Endothelial cell of umbilical vein (primary cell): ENCODE measurements at regions not wholly inside any gene's neighbourhood (a gene's known extent, or its start where the extent isn't known, plus 50 kb on each side); places are given as distances from the start of the nearest gene placed in this dataset.
"Not testable (repeated sequence)": the region's sequence is repeated elsewhere in the genome, so short reads cannot be mapped to it uniquely, and the experiment has no call there.

Experiments
- BruUV-seq: library from RNA; stranded (reverse); fragments of 400-500 nt; replicated peaks from 2 replicates; lab custom pipeline; 2021; lab: Mats Ljungman, UMichigan
- CTCF ChIA-PET: fragments of 300-600, 350-600 bp; sonication (Branson Sonifier 250); formaldehyde crosslinking; loops from one replicate; lab custom pipeline; 2021; ENCODE audit warnings: antibody characterized with exemption, inconsistent platforms; lab: Charles Lee
- POLR2A ChIA-PET: fragments of 300-600, 350-600 bp; sonication (Branson Sonifier 250); formaldehyde crosslinking; loops from one replicate; lab custom pipeline; 2021; ENCODE audit warnings: antibody characterized with exemption, inconsistent platforms; lab: Charles Lee
- DNase-seq: peaks from one replicate; pipeline ENCODE4 v3.0.0-alpha.2; 2011; ENCODE audit warnings: low read depth, low spot score
- FAIRE-seq: peaks from 2 replicates; lab custom pipeline; 2011; peaks lifted over from hg19 to GRCh38; lab: Jason Lieb, UNC
- H2AFZ ChIP-seq: 2 replicates; pipeline ENCODE4 v1.6.0; 2012; ENCODE audit warnings: low read depth, low read length, control low read depth, inconsistent platforms
- H3K27ac ChIP-seq: 2 replicates; pipeline ENCODE4 v1.5.1; 2011; ENCODE audit warnings: low read depth, mild to moderate bottlenecking, control low read depth, low read length, moderate library complexity; ENCODE audit not compliant: insufficient read depth
- H3K27me3 ChIP-seq, 2 experiments: 2 replicates each; pipeline versions ENCODE4 v1.6.0 to v1.6.1; 2011; ENCODE audit warnings: low read length in 2 of 2, mixed read lengths in 1 of 2; ENCODE audit not compliant: control insufficient read depth in 2 of 2, insufficient read depth in 2 of 2
- H3K36me3 ChIP-seq, 2 experiments: 2 replicates in 1 of 2; 3 replicates in 1 of 2; pipeline ENCODE4 v1.5.1; 2011; ENCODE audit warnings: low read length in 2 of 2, mild to moderate bottlenecking in 1 of 2, moderate library complexity in 1 of 2; ENCODE audit not compliant: control insufficient read depth in 2 of 2, insufficient read depth in 2 of 2; ENCODE audit errors: extremely low read depth in 1 of 2
- H3K4me1 ChIP-seq: 3 replicates; pipeline ENCODE4 v1.5.1; 2011; ENCODE audit warnings: mild to moderate bottlenecking, low read length; ENCODE audit not compliant: control insufficient read depth, insufficient read depth; ENCODE audit errors: extremely low read depth
- H3K4me2 ChIP-seq: 2 replicates; pipeline ENCODE4 v1.6.1; 2011; ENCODE audit warnings: low read length, control low read depth, mixed read lengths; ENCODE audit not compliant: insufficient read depth
- H3K4me3 ChIP-seq, 3 experiments: fragments of 200-600 bp in 1 of 3; sonication (generic), shearing (Covaris generic) in 1 of 3; replicated peaks in 1 of 3; 2 replicates each; pipeline ENCODE4 v1.5.1; 2011 to 2016; ENCODE audit warnings: control low read depth in 3 of 3, low read length in 3 of 3, mild to moderate bottlenecking in 2 of 3, inconsistent platforms in 1 of 3, low read depth in 1 of 3, moderate library complexity in 1 of 3; ENCODE audit not compliant: insufficient read depth in 1 of 3
- H3K79me2 ChIP-seq: 2 replicates; pipeline ENCODE4 v1.6.0; 2012; ENCODE audit warnings: low read length, inconsistent platforms; ENCODE audit not compliant: control insufficient read depth, insufficient read depth
- H3K9ac ChIP-seq: replicated peaks from 2 replicates; pipeline ENCODE3; 2011; ENCODE audit warnings: low read length, control low read depth; ENCODE audit not compliant: insufficient read depth; ENCODE audit errors: extremely low read depth
- H3K9me1 ChIP-seq: replicated peaks from 3 replicates; pipeline ENCODE4 v1.6.0; 2011; ENCODE audit warnings: mild to moderate bottlenecking, low read length; ENCODE audit not compliant: control insufficient read depth, insufficient read depth; ENCODE audit errors: extremely low read depth
- H3K9me3 ChIP-seq: replicated peaks from 2 replicates; pipeline ENCODE4 v1.5.1; 2012; ENCODE audit warnings: low read length, inconsistent platforms; ENCODE audit not compliant: control insufficient read depth, insufficient read depth
- H4K20me1 ChIP-seq: replicated peaks from 2 replicates; pipeline ENCODE3; 2011; ENCODE audit warnings: mild to moderate bottlenecking, low read length; ENCODE audit not compliant: control insufficient read depth, insufficient read depth; ENCODE audit errors: extremely low read depth
- EZH2 ChIP-seq: IDR thresholded peaks from 2 replicates; pipeline ENCODE4 v1.6.1; 2012; ENCODE audit warnings: borderline replicate concordance, low read depth, mild to moderate bottlenecking, moderate library complexity, low read length, inconsistent platforms; ENCODE audit not compliant: severe bottlenecking
- FOS ChIP-seq: IDR thresholded peaks from 2 replicates; pipeline ENCODE4 v1.6.1; 2011; ENCODE audit warnings: mild to moderate bottlenecking, low read length, moderate library complexity, borderline replicate concordance; ENCODE audit not compliant: insufficient read depth
- GATA2 ChIP-seq: IDR thresholded peaks from 2 replicates; pipeline ENCODE4 v1.7.0; 2011; ENCODE audit warnings: low read depth, mild to moderate bottlenecking, moderate library complexity, mixed read lengths, low read length; ENCODE audit not compliant: insufficient read length, insufficient read depth
- JUN ChIP-seq: IDR thresholded peaks from 2 replicates; pipeline ENCODE4 v1.6.1; 2011; ENCODE audit warnings: borderline replicate concordance, low read depth; ENCODE audit not compliant: insufficient read length, insufficient read depth
- MYC ChIP-seq: IDR thresholded peaks from one replicate; pipeline ENCODE4 v1.6.1; 2011; ENCODE audit warnings: mild to moderate bottlenecking, low read depth, low read length
- POLR2A ChIP-seq: IDR thresholded peaks from 2 replicates; pipeline ENCODE4 v1.6.1; 2012; ENCODE audit warnings: low read depth, mild to moderate bottlenecking, control low read depth, low read length
- POLR2AphosphoS5 ChIP-seq: IDR thresholded peaks from 2 replicates; pipeline ENCODE4 v1.6.1; 2012; ENCODE audit warnings: low read depth, mild to moderate bottlenecking, control low read depth, low read length, moderate library complexity; ENCODE audit not compliant: insufficient read depth
- dilution Hi-C: fragments of 300-500 bp; cut with MboI; formaldehyde crosslinking; loops from one replicate; pipeline ENCODE4 v1.15.0; 2019; ENCODE audit warnings: low sequenced_read_pairs; ENCODE audit not compliant: extremely low pct_ligation_motif_present
- intact Hi-C: fragments of 100-400 bp; cut with micrococcal nuclease; formaldehyde crosslinking; loops from one replicate; pipeline ENCODE4 v1.10.0; 2022
- TF ChIP-seq, protein P1 (sequence below), 2 donors: IDR thresholded peaks; 1 replicate in 1 of 2; 2 replicates in 1 of 2; pipeline ENCODE4 v1.5.1; 2011; ENCODE audit warnings: low read length in 2 of 2, mild to moderate bottlenecking in 2 of 2, moderate library complexity in 2 of 2, control low read depth in 1 of 2, inconsistent platforms in 1 of 2, low read depth in 1 of 2; ENCODE audit not compliant: insufficient read depth in 1 of 2; ENCODE audit errors: extremely low read depth in 1 of 2
- TF ChIP-seq, protein P2 (sequence below): IDR thresholded peaks from 2 replicates; pipeline ENCODE4 v1.6.1; 2011; ENCODE audit not compliant: insufficient read depth, insufficient read length

DNA sequence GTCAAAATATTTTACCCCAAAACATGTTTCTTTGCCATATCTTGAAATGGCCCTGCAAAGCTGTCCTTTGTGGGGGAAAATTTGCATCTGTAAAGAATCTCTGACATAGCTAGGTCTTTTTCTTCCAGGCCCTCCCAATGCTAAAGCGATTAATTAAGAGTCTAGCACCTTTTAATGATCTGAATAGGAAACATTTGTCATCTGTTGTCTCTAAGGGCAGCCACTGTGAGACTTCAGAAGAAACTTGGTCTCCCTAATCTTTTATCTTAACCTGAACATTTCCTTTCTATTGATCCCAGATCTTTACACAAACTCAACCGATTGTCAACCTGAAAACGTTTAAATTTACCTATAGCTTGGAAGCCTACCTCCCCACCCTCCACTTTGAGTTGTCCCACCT is 731.6 kb upstream of the AUTS2 start:
- H4K20me1 ChIP-seq, H2AFZ ChIP-seq, H3K36me3 ChIP-seq, CTCF ChIA-PET, FAIRE-seq, DNase-seq, H3K4me1 ChIP-seq, H3K27me3 ChIP-seq, H3K9me3 ChIP-seq, H3K4me3 ChIP-seq, intact Hi-C loops, H3K4me2 ChIP-seq, H3K27ac ChIP-seq, H3K9me1 ChIP-seq, H3K9ac ChIP-seq, dilution Hi-C loops, POLR2A ChIA-PET, BruUV-seq, H3K79me2 ChIP-seq: not testable (repeated sequence)

DNA sequence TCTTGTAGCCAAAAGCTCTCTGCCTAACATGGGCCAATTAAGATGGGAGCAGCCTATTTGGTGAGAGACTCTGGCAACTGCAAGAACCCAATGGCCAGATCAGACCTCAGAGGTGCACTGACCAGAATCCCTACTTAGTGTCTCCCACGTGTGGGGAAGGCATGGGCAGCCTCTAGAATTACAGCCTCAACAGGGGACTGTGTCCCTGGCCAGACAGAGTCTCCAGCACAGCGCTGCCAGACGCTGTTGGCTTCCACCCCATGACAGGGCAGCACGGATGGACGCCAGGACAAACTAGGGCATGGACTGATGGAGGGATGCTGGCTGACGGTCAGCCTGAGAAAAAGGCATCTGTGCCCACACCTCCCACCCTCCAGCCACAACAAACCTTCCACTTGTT is 729.3 kb upstream of the AUTS2 start:
- Histone ChIP-seq H3K79me2 (no peaks in the 10 kb centered on the region), H3K4me3 (no peak overlapping the region), H4K20me1 (no peaks in the 10 kb centered on the region), H3K4me1 (no peaks in the 10 kb centered on the region), H2AFZ (no peak overlapping the region), H3K9me1 (no peaks in the 10 kb centered on the region), H3K9me3 (peaks cover 7% of the 10 kb centered on the region), H3K4me2 (no peak overlapping the region), H3K27me3 (no peaks in the 10 kb centered on the region), H3K9ac (no peak overlapping the region), H3K27ac (no peak overlapping the region), H3K36me3 (no peaks in the 10 kb centered on the region)
- DNase-seq (no peak), FAIRE-seq (no peak)
- ChIA-PET POLR2A (no interaction called here), CTCF (no interaction called here)
- intact Hi-C loops: no loop called here
- BruUV-seq: no TSS peak
- dilution Hi-C loops: no loop called here
- TF ChIP-seq GATA2: no peak
- TF ChIP-seq, protein P1, sequence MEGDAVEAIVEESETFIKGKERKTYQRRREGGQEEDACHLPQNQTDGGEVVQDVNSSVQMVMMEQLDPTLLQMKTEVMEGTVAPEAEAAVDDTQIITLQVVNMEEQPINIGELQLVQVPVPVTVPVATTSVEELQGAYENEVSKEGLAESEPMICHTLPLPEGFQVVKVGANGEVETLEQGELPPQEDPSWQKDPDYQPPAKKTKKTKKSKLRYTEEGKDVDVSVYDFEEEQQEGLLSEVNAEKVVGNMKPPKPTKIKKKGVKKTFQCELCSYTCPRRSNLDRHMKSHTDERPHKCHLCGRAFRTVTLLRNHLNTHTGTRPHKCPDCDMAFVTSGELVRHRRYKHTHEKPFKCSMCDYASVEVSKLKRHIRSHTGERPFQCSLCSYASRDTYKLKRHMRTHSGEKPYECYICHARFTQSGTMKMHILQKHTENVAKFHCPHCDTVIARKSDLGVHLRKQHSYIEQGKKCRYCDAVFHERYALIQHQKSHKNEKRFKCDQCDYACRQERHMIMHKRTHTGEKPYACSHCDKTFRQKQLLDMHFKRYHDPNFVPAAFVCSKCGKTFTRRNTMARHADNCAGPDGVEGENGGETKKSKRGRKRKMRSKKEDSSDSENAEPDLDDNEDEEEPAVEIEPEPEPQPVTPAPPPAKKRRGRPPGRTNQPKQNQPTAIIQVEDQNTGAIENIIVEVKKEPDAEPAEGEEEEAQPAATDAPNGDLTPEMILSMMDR (IDR thresholded peaks at IDR 0.05; ENCODE audit: extremely low read depth in 1 of 2, insufficient read depth in 1 of 2, low read depth in 1 of 2, low read length in 2 of 2): no peak
- no peak for TF ChIP-seq POLR2AphosphoS5
- TF ChIP-seq, protein P2, sequence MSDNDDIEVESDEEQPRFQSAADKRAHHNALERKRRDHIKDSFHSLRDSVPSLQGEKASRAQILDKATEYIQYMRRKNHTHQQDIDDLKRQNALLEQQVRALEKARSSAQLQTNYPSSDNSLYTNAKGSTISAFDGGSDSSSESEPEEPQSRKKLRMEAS: no peak
- TF ChIP-seq EZH2: no peak
- no peak for TF ChIP-seq MYC
- TF ChIP-seq POLR2A: no peak
- TF ChIP-seq JUN: no peak
- TF ChIP-seq FOS: no peak
